ENCODE measurements at regions not wholly inside any gene's neighbourhood (a gene's known extent, or its start where the extent isn't known, plus 50 kb on each side); places are given as distances from the start of the nearest gene placed in this dataset.
"Not testable (repeated sequence)": the region's sequence is repeated elsewhere in the genome, so short reads cannot be mapped to it uniquely, and the experiment has no call there.

GRCh38 chr2:8343031-8343430 is 338.8 kb upstream of the ID2 start:
- Histone ChIP-seq H3K27ac (ENCODE audit: low read depth in 1 of 2, low read length in 1 of 2) (no peak overlapping the region), H3K36me3 (ENCODE audit: control insufficient read depth in 2 of 2, insufficient read depth in 2 of 2, low read length in 1 of 2) (no peaks in the 10 kb centered on the region), H3K9me3 (ENCODE audit: control insufficient read depth in 2 of 2, insufficient read depth in 1 of 2, low read length in 1 of 2) (peaks cover 0 to 3% of the 10 kb centered on the region in 2 donors), H3K27me3 (ENCODE audit: control insufficient read depth in 2 of 2, insufficient read depth in 1 of 2, low read length in 1 of 2) (no peaks in the 10 kb centered on the region), H3K4me3 (ENCODE audit: low read length in 2 of 2) (no peak overlapping the region), H3K4me1 (ENCODE audit: control insufficient read depth in 2 of 2, insufficient read depth in 2 of 2, low read length in 2 of 2) (peaks cover 0 to 2% of the 10 kb centered on the region in 2 donors)
- DNase-seq (ENCODE audit: low read depth in 6 of 9, low spot score in 9 of 9), result no peak
- 98% methylated on average over 2 of the region's 2 CpGs for WGBS

GRCh38 chr2:8344144-8345097 is 337.4 kb upstream of the ID2 start:
- DNase-seq (ENCODE audit: low read depth in 6 of 9, low spot score in 9 of 9), result no peak
- H3K27ac ChIP-seq (ENCODE audit: low read depth in 1 of 2, low read length in 1 of 2), result no peak overlapping the region
- H3K9me3 ChIP-seq (ENCODE audit: control insufficient read depth in 2 of 2, insufficient read depth in 1 of 2, low read length in 1 of 2), result peaks cover 0 to 3% of the 10 kb centered on the region in 2 donors
- H3K27me3 ChIP-seq (ENCODE audit: control insufficient read depth in 2 of 2, insufficient read depth in 1 of 2, low read length in 1 of 2), result no peaks in the 10 kb centered on the region
- no peak overlapping the region for H3K4me3 ChIP-seq (ENCODE audit: low read length in 2 of 2)
- H3K36me3 ChIP-seq (ENCODE audit: control insufficient read depth in 2 of 2, insufficient read depth in 2 of 2, low read length in 1 of 2), result no peaks in the 10 kb centered on the region
- WGBS, result 97% methylated on average over 10 of the region's 10 CpGs
- peaks cover 0 to 16% of the 10 kb centered on the region in 2 donors for H3K4me1 ChIP-seq (ENCODE audit: control insufficient read depth in 2 of 2, insufficient read depth in 2 of 2, low read length in 2 of 2)

- H3K36me3 ChIP-seq (ENCODE audit: control insufficient read depth in 2 of 2, insufficient read depth in 2 of 2, low read length in 1 of 2), result no peaks in the 10 kb centered on the region
- H3K4me3 ChIP-seq (ENCODE audit: low read length in 2 of 2), result no peak overlapping the region
- peaks cover 0 to 3% of the 10 kb centered on the region in 2 donors for H3K9me3 ChIP-seq (ENCODE audit: control insufficient read depth in 2 of 2, insufficient read depth in 1 of 2, low read length in 1 of 2)
- peaks cover 0 to 20% of the 10 kb centered on the region in 2 donors for H3K4me1 ChIP-seq (ENCODE audit: control insufficient read depth in 2 of 2, insufficient read depth in 2 of 2, low read length in 2 of 2)
- DNase-seq (ENCODE audit: low read depth in 6 of 9, low spot score in 9 of 9), result no peak
- WGBS, result 97% methylated on average over 5 of the region's 5 CpGs
- no peak overlapping the region for H3K27ac ChIP-seq (ENCODE audit: low read depth in 1 of 2, low read length in 1 of 2)
- H3K27me3 ChIP-seq (ENCODE audit: control insufficient read depth in 2 of 2, insufficient read depth in 1 of 2, low read length in 1 of 2), result no peaks in the 10 kb centered on the region
These were observed 336.7 kb upstream of the ID2 start for GRCh38 chr2:8345200-8345599.

- H3K36me3 ChIP-seq (ENCODE audit: control insufficient read depth in 2 of 2, insufficient read depth in 2 of 2, low read length in 1 of 2), result no peaks in the 10 kb centered on the region
- no peak overlapping the region for H3K27ac ChIP-seq (ENCODE audit: low read depth in 1 of 2, low read length in 1 of 2)
- H3K27me3 ChIP-seq (ENCODE audit: control insufficient read depth in 2 of 2, insufficient read depth in 1 of 2, low read length in 1 of 2), result no peaks in the 10 kb centered on the region
- peaks cover 0 to 20% of the 10 kb centered on the region in 2 donors for H3K4me1 ChIP-seq (ENCODE audit: control insufficient read depth in 2 of 2, insufficient read depth in 2 of 2, low read length in 2 of 2)
- WGBS, result 81% methylated on average over 7 of the region's 7 CpGs
- peaks cover 0 to 3% of the 10 kb centered on the region in 2 donors for H3K9me3 ChIP-seq (ENCODE audit: control insufficient read depth in 2 of 2, insufficient read depth in 1 of 2, low read length in 1 of 2)
- DNase-seq (ENCODE audit: low read depth in 6 of 9, low spot score in 9 of 9), result no peak
- H3K4me3 ChIP-seq (ENCODE audit: low read length in 2 of 2), result no peak overlapping the region
These were observed 335.6 kb upstream of the ID2 start for GRCh38 chr2:8346208-8346607.

- Histone ChIP-seq H3K4me1 (ENCODE audit: control insufficient read depth in 2 of 2, insufficient read depth in 2 of 2, low read length in 2 of 2) (peaks cover 0 to 20% of the 10 kb centered on the region in 2 donors), H3K9me3 (ENCODE audit: control insufficient read depth in 2 of 2, insufficient read depth in 1 of 2, low read length in 1 of 2) (peaks cover 0 to 3% of the 10 kb centered on the region in 2 donors), H3K27me3 (ENCODE audit: control insufficient read depth in 2 of 2, insufficient read depth in 1 of 2, low read length in 1 of 2) (no peaks in the 10 kb centered on the region), H3K4me3 (ENCODE audit: low read length in 2 of 2) (no peak overlapping the region), H3K27ac (ENCODE audit: low read depth in 1 of 2, low read length in 1 of 2) (no peak overlapping the region), H3K36me3 (ENCODE audit: control insufficient read depth in 2 of 2, insufficient read depth in 2 of 2, low read length in 1 of 2) (no peaks in the 10 kb centered on the region)
- WGBS, result 95% methylated on average over 5 of the region's 5 CpGs
- DNase-seq (ENCODE audit: low read depth in 6 of 9, low spot score in 9 of 9), result no peak
These were observed 335.0 kb upstream of the ID2 start for GRCh38 chr2:8346706-8347430.

GRCh38 chr2:8348911-8349310 is 332.9 kb upstream of the ID2 start:
- DNase-seq (ENCODE audit: low read depth in 6 of 9, low spot score in 9 of 9), result peak in 1 of 9 donors; percentile 60
- not testable (repeated sequence) for H3K9me3 ChIP-seq (ENCODE audit: control insufficient read depth in 2 of 2, insufficient read depth in 1 of 2, low read length in 1 of 2); H3K27ac ChIP-seq (ENCODE audit: low read depth in 1 of 2, low read length in 1 of 2); H3K4me3 ChIP-seq (ENCODE audit: low read length in 2 of 2); H3K27me3 ChIP-seq (ENCODE audit: control insufficient read depth in 2 of 2, insufficient read depth in 1 of 2, low read length in 1 of 2); H3K36me3 ChIP-seq (ENCODE audit: control insufficient read depth in 2 of 2, insufficient read depth in 2 of 2, low read length in 1 of 2)
- 80% methylated on average over 4 of the region's 4 CpGs for WGBS
- peaks cover 0 to 20% of the 10 kb centered on the region in 2 donors for H3K4me1 ChIP-seq (ENCODE audit: control insufficient read depth in 2 of 2, insufficient read depth in 2 of 2, low read length in 2 of 2)

GRCh38 chr2:8352296-8352695 is 329.6 kb upstream of the ID2 start:
- no peak overlapping the region for H3K4me3 ChIP-seq (ENCODE audit: low read length in 2 of 2)
- H3K9me3 ChIP-seq (ENCODE audit: control insufficient read depth in 2 of 2, insufficient read depth in 1 of 2, low read length in 1 of 2), result peaks cover 0 to 3% of the 10 kb centered on the region in 2 donors
- no peak overlapping the region for H3K27ac ChIP-seq (ENCODE audit: low read depth in 1 of 2, low read length in 1 of 2)
- H3K27me3 ChIP-seq (ENCODE audit: control insufficient read depth in 2 of 2, insufficient read depth in 1 of 2, low read length in 1 of 2), result no peaks in the 10 kb centered on the region
- no peak for DNase-seq (ENCODE audit: low read depth in 6 of 9, low spot score in 9 of 9)
- no peaks in the 10 kb centered on the region for H3K36me3 ChIP-seq (ENCODE audit: control insufficient read depth in 2 of 2, insufficient read depth in 2 of 2, low read length in 1 of 2)
- WGBS, result 98% methylated on average over 4 of the region's 4 CpGs
- peaks cover 0 to 20% of the 10 kb centered on the region in 2 donors for H3K4me1 ChIP-seq (ENCODE audit: control insufficient read depth in 2 of 2, insufficient read depth in 2 of 2, low read length in 2 of 2)

GRCh38 chr2:8352989-8353388 is 328.9 kb upstream of the ID2 start:
- Histone ChIP-seq H3K4me1 (ENCODE audit: control insufficient read depth in 2 of 2, insufficient read depth in 2 of 2, low read length in 2 of 2) (peaks cover 0 to 18% of the 10 kb centered on the region in 2 donors), H3K4me3 (ENCODE audit: low read length in 2 of 2) (no peak overlapping the region), H3K27ac (ENCODE audit: low read depth in 1 of 2, low read length in 1 of 2) (no peak overlapping the region), H3K36me3 (ENCODE audit: control insufficient read depth in 2 of 2, insufficient read depth in 2 of 2, low read length in 1 of 2) (no peaks in the 10 kb centered on the region), H3K9me3 (ENCODE audit: control insufficient read depth in 2 of 2, insufficient read depth in 1 of 2, low read length in 1 of 2) (peaks cover 0 to 3% of the 10 kb centered on the region in 2 donors), H3K27me3 (ENCODE audit: control insufficient read depth in 2 of 2, insufficient read depth in 1 of 2, low read length in 1 of 2) (no peaks in the 10 kb centered on the region)
- WGBS, result 98% methylated on average over 1 of the region's 1 CpG
- DNase-seq (ENCODE audit: low read depth in 6 of 9, low spot score in 9 of 9), result no peak
